GM12891 (cell line): ENCODE measurements at regions not wholly inside any gene's neighbourhood (a gene's known extent, or its start where the extent isn't known, plus 50 kb on each side); places are given as distances from the start of the nearest gene placed in this dataset.

Experiments
- POLR2A ChIP-seq: IDR thresholded peaks from 2 replicates; pipeline ENCODE4 v1.6.1; 2011; ENCODE audit warnings: low read depth, low read length, control low read depth
- POLR2AphosphoS5 ChIP-seq: IDR thresholded peaks from 2 replicates; pipeline ENCODE4 v1.6.1; 2011; ENCODE audit warnings: low read depth, low read length, control low read depth

GRCh38 chr10:43796781-43797180, 148.1 kb upstream of the ZNF32 start:
- TF ChIP-seq POLR2AphosphoS5: no peak
- no peak for TF ChIP-seq POLR2A
